H1 (cell line): ENCODE measurements at regions not wholly inside any gene's neighbourhood (a gene's known extent, or its start where the extent isn't known, plus 50 kb on each side); places are given as distances from the start of the nearest gene placed in this dataset.

ENCODE experiments used
- CTCF ChIA-PET: fragments of 300-600 bp; sonication (Branson Sonifier 250); formaldehyde crosslinking; loops from one replicate; lab custom pipeline; 2021; ENCODE audit not compliant: partially characterized antibody; lab: Charles Lee
- POLR2A ChIA-PET: fragments of 300-600 bp; sonication (Branson Sonifier 250); formaldehyde crosslinking; loops from one replicate; lab custom pipeline; 2021; ENCODE audit warnings: inconsistent platforms; ENCODE audit not compliant: partially characterized antibody; lab: Charles Lee
- DNase-seq, 2 experiments: peaks; one replicate each; pipeline versions ENCODE4 v3.0.0 to v3.0.0-alpha.2; 2010 to 2022; ENCODE audit warnings: low spot score in 2 of 2, low read depth in 1 of 2, mixed read lengths in 1 of 2
- FAIRE-seq: peaks from 2 replicates; lab custom pipeline; 2011; peaks lifted over from hg19 to GRCh38; lab: Jason Lieb, UNC
- H2AFZ ChIP-seq: 2 replicates; pipeline ENCODE4 v1.8.1; 2012; ENCODE audit warnings: low read length, inconsistent platforms
- H2AK5ac ChIP-seq: 2 replicates; pipeline ENCODE4 v1.6.1; 2013; ENCODE audit warnings: low read depth, low read length
- H2BK120ac ChIP-seq: replicated peaks from 2 replicates; pipeline ENCODE3; 2013; ENCODE audit warnings: low read depth, low read length, inconsistent platforms
- H2BK12ac ChIP-seq: 2 replicates; pipeline ENCODE4 v1.6.1; 2013; ENCODE audit warnings: low read depth, low read length
- H2BK15ac ChIP-seq: 2 replicates; pipeline ENCODE4 v1.6.1; 2013; ENCODE audit warnings: low read length
- H2BK20ac ChIP-seq: 2 replicates; pipeline ENCODE4 v1.6.1; 2013; ENCODE audit warnings: low read length
- H2BK5ac ChIP-seq: 2 replicates; pipeline ENCODE4 v1.6.1; 2013; ENCODE audit warnings: low read depth, low read length
- H3K14ac ChIP-seq: 2 replicates; pipeline ENCODE4 v1.6.1; 2013; ENCODE audit warnings: inconsistent platforms; ENCODE audit not compliant: insufficient read length
- H3K18ac ChIP-seq: 2 replicates; pipeline ENCODE4 v1.6.1; 2013; ENCODE audit warnings: low read length; ENCODE audit errors: extremely low read depth
- H3K23ac ChIP-seq: 2 replicates; pipeline ENCODE4 v1.6.1; 2013; ENCODE audit warnings: inconsistent platforms; ENCODE audit not compliant: insufficient read length
- H3K23me2 ChIP-seq: 2 replicates; pipeline ENCODE4 v1.6.1; 2013; ENCODE audit warnings: low read depth, low read length
- H3K27ac ChIP-seq: 2 replicates; pipeline ENCODE4 v1.6.1; 2011; ENCODE audit warnings: low read depth, low read length, inconsistent platforms
- H3K27me3 ChIP-seq, 4 experiments: replicated peaks in 1 of 4; 1 replicate in 1 of 4; 2 replicates in 3 of 4; pipeline versions ENCODE4 v1.6.1 to v1.8.1; 2011 to 2013; ENCODE audit warnings: low read length in 3 of 4, mild to moderate bottlenecking in 3 of 4, inconsistent platforms in 2 of 4, mixed read lengths in 2 of 4, moderate library complexity in 1 of 4; ENCODE audit not compliant: control insufficient read depth in 3 of 4, insufficient read depth in 3 of 4; ENCODE audit errors: extremely low read depth in 1 of 4
- H3K36me3 ChIP-seq, 4 experiments: 2 replicates each; pipeline versions ENCODE4 v1.6.1 to v1.8.1; 2011 to 2013; ENCODE audit warnings: mild to moderate bottlenecking in 4 of 4, low read length in 3 of 4, moderate library complexity in 2 of 4, control low read depth in 1 of 4, inconsistent platforms in 1 of 4; ENCODE audit not compliant: insufficient read depth in 4 of 4, control insufficient read depth in 2 of 4
- H3K4ac ChIP-seq: replicated peaks from 2 replicates; pipeline ENCODE3; 2013; ENCODE audit warnings: low read length, low read depth, mixed read lengths, inconsistent platforms; ENCODE audit not compliant: insufficient read length
- H3K4me1 ChIP-seq, 4 experiments: replicated peaks in 1 of 4; 1 replicate in 1 of 4; 2 replicates in 3 of 4; pipeline versions ENCODE4 v1.6.1 to v1.8.1; 2011 to 2013; ENCODE audit warnings: low read length in 3 of 4, inconsistent platforms in 2 of 4, mixed read lengths in 1 of 4; ENCODE audit not compliant: insufficient read depth in 4 of 4, control insufficient read depth in 3 of 4
- H3K4me2 ChIP-seq, 2 experiments: 2 replicates each; pipeline versions ENCODE4 v1.6.1 to v1.8.1; 2011 to 2013; ENCODE audit warnings: low read depth in 2 of 2, low read length in 2 of 2, control low read depth in 1 of 2, inconsistent platforms in 1 of 2, mild to moderate bottlenecking in 1 of 2; ENCODE audit not compliant: insufficient read depth in 1 of 2
- H3K4me3 ChIP-seq, 4 experiments: fragments of 200-600, 300-600 bp in 1 of 4; sonication (generic), shearing (Covaris generic), sonication (Bioruptor Twin) in 1 of 4; 2 replicates each; pipeline versions ENCODE4 v1.5.1 to v1.8.1; 2011 to 2016; ENCODE audit warnings: low read length in 4 of 4, low read depth in 3 of 4, control low read depth in 2 of 4, inconsistent platforms in 2 of 4, mild to moderate bottlenecking in 2 of 4, mixed read lengths in 1 of 4, moderate library complexity in 1 of 4; ENCODE audit not compliant: insufficient read depth in 2 of 4; ENCODE audit errors: extremely low read depth in 1 of 4
- H3K56ac ChIP-seq: replicated peaks from 2 replicates; pipeline ENCODE3; 2013; ENCODE audit warnings: low read depth, mild to moderate bottlenecking, mixed read lengths, low read length, inconsistent platforms; ENCODE audit not compliant: insufficient read length
- H3K79me1 ChIP-seq: 2 replicates; pipeline ENCODE4 v1.6.1; 2013; ENCODE audit warnings: low read depth, low read length, control low read depth
- H3K79me2 ChIP-seq, 2 experiments: 2 replicates each; pipeline versions ENCODE4 v1.6.1 to v1.8.1; 2012 to 2013; ENCODE audit warnings: low read length in 2 of 2, mild to moderate bottlenecking in 2 of 2, inconsistent platforms in 1 of 2; ENCODE audit not compliant: insufficient read depth in 2 of 2, control insufficient read depth in 1 of 2
- H3K9ac ChIP-seq, 4 experiments: replicated peaks in 1 of 4; 1 replicate in 1 of 4; 2 replicates in 3 of 4; pipeline versions ENCODE4 v1.6.1 to v1.8.1; 2011 to 2013; ENCODE audit warnings: low read depth in 3 of 4, low read length in 3 of 4, control low read depth in 2 of 4, mild to moderate bottlenecking in 2 of 4, moderate library complexity in 2 of 4, inconsistent platforms in 1 of 4; ENCODE audit errors: extremely low read depth in 1 of 4
- H3K9me3 ChIP-seq, 2 experiments: 2 replicates each; pipeline versions ENCODE4 v1.6.1 to v1.8.1; 2012 to 2013; ENCODE audit warnings: mild to moderate bottlenecking in 2 of 2, moderate library complexity in 2 of 2, control low read depth in 1 of 2, inconsistent platforms in 1 of 2, low read depth in 1 of 2, low read length in 1 of 2, mixed read lengths in 1 of 2; ENCODE audit not compliant: insufficient read depth in 2 of 2
- H4K20me1 ChIP-seq, 2 experiments: replicated peaks in 1 of 2; 2 replicates each; pipeline versions ENCODE3 to v1.8.1; 2011 to 2013; ENCODE audit warnings: inconsistent platforms in 2 of 2, low read length in 2 of 2, mild to moderate bottlenecking in 1 of 2; ENCODE audit not compliant: insufficient read depth in 2 of 2, control insufficient read depth in 1 of 2
- H4K5ac ChIP-seq: 2 replicates; pipeline ENCODE4 v1.6.1; 2013; ENCODE audit warnings: low read length, low read depth, mixed read lengths, inconsistent platforms; ENCODE audit not compliant: insufficient read length
- H4K8ac ChIP-seq: 2 replicates; pipeline ENCODE4 v1.8.0; 2013; ENCODE audit warnings: mild to moderate bottlenecking, moderate library complexity, low read length, inconsistent platforms; ENCODE audit not compliant: insufficient read depth; ENCODE audit errors: extremely low read depth
- H4K91ac ChIP-seq: replicated peaks from 2 replicates; pipeline ENCODE3; 2013; ENCODE audit warnings: low read length, mixed read lengths, inconsistent platforms; ENCODE audit not compliant: insufficient read length
- BRCA1 ChIP-seq: IDR thresholded peaks from 2 replicates; pipeline ENCODE4 v1.6.1; 2012; ENCODE audit warnings: low read depth, low read length, improper control_type of control experiment
- CTBP2 ChIP-seq: IDR thresholded peaks from 2 replicates; pipeline ENCODE4 v1.7.0; 2011; ENCODE audit warnings: borderline replicate concordance, mild to moderate bottlenecking, moderate library complexity, mixed read lengths, low read length; ENCODE audit not compliant: insufficient read depth, insufficient read length
- E2F6 ChIP-seq: IDR thresholded peaks from 2 replicates; pipeline ENCODE4 v1.6.1; 2012; ENCODE audit warnings: inconsistent platforms
- KDM4A ChIP-seq: IDR thresholded peaks from one replicate; pipeline ENCODE4 v1.7.1; 2012; ENCODE audit warnings: low read depth, mild to moderate bottlenecking, moderate library complexity, low read length, inconsistent platforms; ENCODE audit not compliant: severe bottlenecking
- SIRT6 ChIP-seq: IDR thresholded peaks from one replicate; pipeline ENCODE4 v1.7.1; 2012; ENCODE audit warnings: low read length, inconsistent platforms
- TAF1 ChIP-seq: IDR thresholded peaks from 2 replicates; pipeline ENCODE4 v1.6.1; 2011; ENCODE audit warnings: mild to moderate bottlenecking, low read depth, low read length
- WGBS, 2 experiments: shearing (Covaris generic) in 1 of 2; methylation state at CpG; one replicate each; pipeline versions ENCODE4 v1.1.6 to v1.1.7; 2013 to 2015; ENCODE audit warnings: low lambda C conversion rate in 2 of 2, mixed read lengths in 2 of 2, inconsistent platforms in 1 of 2, low coverage in 1 of 2, missing lambda C conversion rate in 1 of 2; ENCODE audit not compliant: insufficient replicate concordance in 2 of 2, insufficient coverage in 1 of 2, insufficient read length in 1 of 2; ENCODE audit errors: extremely low coverage in 1 of 2, missing lambda C conversion rate in 1 of 2; 5-methylcytosine and 5-hydroxymethylcytosine counted together

DNA sequence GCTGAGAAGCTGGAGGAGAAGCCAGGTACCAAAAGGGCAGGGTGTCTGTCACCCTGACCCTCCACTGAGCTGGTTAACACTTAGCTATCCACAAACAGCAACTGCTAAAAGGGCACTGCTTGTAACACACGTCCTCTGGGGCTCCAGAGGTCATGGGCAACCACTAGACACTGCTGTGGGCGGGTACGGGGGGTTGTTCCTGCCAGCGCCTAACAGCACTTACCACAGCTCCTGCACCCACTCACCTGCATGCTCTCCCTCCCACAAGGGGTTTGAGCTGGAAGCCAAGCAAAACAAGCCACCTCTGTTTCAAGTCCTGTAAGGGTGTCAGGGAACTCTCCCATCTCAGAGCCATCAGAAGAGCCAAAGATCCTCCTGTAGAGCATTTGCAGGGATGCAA, 407.6 kb downstream of the MFSD1 start:
- no peaks in the 10 kb centered on the region for H3K36me3 ChIP-seq
- no peak overlapping the region for H2BK5ac ChIP-seq
- no peak overlapping the region for H3K9ac ChIP-seq
- no peak overlapping the region for H3K14ac ChIP-seq
- FAIRE-seq, result no peak
- H3K23me2 ChIP-seq, result no peaks in the 10 kb centered on the region
- H2AK5ac ChIP-seq, result no peak overlapping the region
- DNase-seq, result no peak
- H3K4me2 ChIP-seq, result no peak overlapping the region
- no peaks in the 10 kb centered on the region for H3K79me1 ChIP-seq
- H2BK15ac ChIP-seq, result no peak overlapping the region
- no peak overlapping the region for H3K4ac ChIP-seq
- no peak overlapping the region for H2AFZ ChIP-seq
- CTCF ChIA-PET, result interaction anchor here (0.8 kb wide), 1 partner anchor 39 kb away, joined by 3 read pairs; no protein-coding TSS in a partner anchor
- no peak overlapping the region for H2BK12ac ChIP-seq
- no peaks in the 10 kb centered on the region; a peak in 1 of 4 replicates for H3K9me3 ChIP-seq
- H3K79me2 ChIP-seq, result no peaks in the 10 kb centered on the region
- no peak overlapping the region for H3K27ac ChIP-seq
- 92% methylated on average over 4 of the region's 4 CpGs; no CpG with 5 or more reads in 1 of the 2 experiments for WGBS, 2 experiments
- no peaks in the 10 kb centered on the region for H3K27me3 ChIP-seq
- no peak overlapping the region for H4K5ac ChIP-seq
- H3K56ac ChIP-seq, result no peak overlapping the region
- H3K23ac ChIP-seq, result no peak overlapping the region
- no peak overlapping the region for H4K8ac ChIP-seq
- no peak for TF ChIP-seq KDM4A
- no peak for TF ChIP-seq TAF1
- TF ChIP-seq SIRT6, result no peak
- no peak for TF ChIP-seq BRCA1
- TF ChIP-seq CTBP2, result no peak
- TF ChIP-seq E2F6, result no peak
- TF ChIP-seq, all 59 proteins: peak for 0
- Histone ChIP-seq H3K4me1 (no peaks in the 10 kb centered on the region), H4K20me1 (no peaks in the 10 kb centered on the region), H2BK120ac (no peak overlapping the region), H3K18ac (no peak overlapping the region), H2BK20ac (no peak overlapping the region), H3K4me3 (no peak overlapping the region), H4K91ac (no peak overlapping the region)
- POLR2A ChIA-PET, result no interaction called here
